Activated T-cell treated with anti-CD3 and anti-CD28 coated beads, Interleukin-2, amount 50 U/mL, for 48 hours (primary cell): ENCODE measurements at regions not wholly inside any gene's neighbourhood (a gene's known extent, or its start where the extent isn't known, plus 50 kb on each side); places are given as distances from the start of the nearest gene placed in this dataset.
"Not testable (repeated sequence)": the region's sequence is repeated elsewhere in the genome, so short reads cannot be mapped to it uniquely, and the experiment has no call there.

Experiments
- DNase-seq, 2 experiments: peaks; one replicate each; pipeline ENCODE4 v3.0.0-alpha.2; 2020

DNA sequence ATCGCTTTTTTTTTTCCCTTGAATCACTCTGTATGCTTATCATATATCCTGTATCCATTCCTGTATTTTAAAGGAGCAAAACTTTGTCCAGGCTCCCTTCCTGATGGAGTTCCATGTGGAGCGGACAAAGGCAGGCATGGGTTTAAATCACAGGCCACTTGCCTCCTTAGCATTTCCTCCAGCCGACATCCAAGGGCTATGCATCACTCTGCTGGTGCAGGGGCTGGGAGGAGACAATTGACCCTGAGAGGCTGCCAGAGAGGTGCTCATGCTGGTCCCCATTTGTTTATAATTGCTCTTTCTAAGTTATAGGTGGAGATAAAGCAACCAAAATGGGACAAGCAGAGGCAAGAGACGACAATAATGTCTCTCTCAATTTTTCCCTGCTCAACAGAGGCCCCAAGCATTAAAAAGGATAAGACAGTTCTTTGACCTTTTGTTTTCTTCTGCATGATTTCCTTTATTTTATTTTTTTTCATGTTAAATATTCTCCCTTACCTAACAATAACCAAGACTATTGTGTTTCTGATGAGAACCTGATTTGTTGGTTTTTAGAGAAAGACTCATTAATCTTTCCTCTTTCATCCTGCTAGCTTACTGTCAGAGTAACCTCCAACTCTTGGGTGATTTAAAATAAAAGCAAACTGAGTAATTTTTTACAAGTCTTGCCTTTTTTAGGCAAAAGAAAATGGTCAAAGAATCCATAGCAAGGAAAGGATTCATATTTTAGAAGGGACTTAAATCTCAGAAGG lies 353.7 kb downstream of the ADGRL2 start:
- no peak for DNase-seq

DNA sequence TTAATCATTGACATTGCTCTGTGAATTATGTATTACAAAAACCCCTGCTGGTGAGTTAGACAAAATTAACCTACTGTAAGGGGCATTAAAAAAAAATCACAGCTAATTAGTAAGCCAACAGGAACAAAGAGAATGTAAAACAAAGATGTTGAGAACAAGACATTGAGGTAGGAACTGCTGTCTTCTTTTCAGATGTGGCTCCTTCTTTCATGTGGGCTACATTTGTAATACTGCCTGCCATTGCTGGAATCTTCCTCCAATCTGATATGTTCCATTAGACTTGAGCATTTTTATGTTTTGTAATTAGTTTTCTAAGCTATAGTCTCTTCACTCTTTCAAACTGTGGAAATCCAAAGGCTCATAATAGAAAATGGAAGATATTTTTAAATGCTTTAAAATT lies 353.0 kb downstream of the ADGRL2 start:
- DNase-seq = no peak

DNA sequence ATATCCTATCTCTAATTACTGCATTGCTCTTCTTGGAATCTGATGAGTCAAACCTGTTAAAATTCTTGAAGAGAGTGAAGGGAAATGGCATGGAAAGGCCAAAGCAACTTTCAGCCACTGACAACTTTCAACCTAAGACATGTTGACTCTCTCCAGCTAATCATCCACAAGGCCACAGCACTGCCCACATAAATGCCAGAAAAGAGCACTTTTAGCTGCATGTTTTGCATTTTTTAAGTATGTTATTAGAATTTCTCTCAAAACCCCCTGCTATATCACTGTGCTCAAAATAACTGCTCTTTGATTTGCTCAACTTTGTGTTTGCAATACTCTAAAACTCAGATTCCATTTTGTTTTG lies 352.5 kb downstream of the ADGRL2 start:
- no peak for DNase-seq

DNA sequence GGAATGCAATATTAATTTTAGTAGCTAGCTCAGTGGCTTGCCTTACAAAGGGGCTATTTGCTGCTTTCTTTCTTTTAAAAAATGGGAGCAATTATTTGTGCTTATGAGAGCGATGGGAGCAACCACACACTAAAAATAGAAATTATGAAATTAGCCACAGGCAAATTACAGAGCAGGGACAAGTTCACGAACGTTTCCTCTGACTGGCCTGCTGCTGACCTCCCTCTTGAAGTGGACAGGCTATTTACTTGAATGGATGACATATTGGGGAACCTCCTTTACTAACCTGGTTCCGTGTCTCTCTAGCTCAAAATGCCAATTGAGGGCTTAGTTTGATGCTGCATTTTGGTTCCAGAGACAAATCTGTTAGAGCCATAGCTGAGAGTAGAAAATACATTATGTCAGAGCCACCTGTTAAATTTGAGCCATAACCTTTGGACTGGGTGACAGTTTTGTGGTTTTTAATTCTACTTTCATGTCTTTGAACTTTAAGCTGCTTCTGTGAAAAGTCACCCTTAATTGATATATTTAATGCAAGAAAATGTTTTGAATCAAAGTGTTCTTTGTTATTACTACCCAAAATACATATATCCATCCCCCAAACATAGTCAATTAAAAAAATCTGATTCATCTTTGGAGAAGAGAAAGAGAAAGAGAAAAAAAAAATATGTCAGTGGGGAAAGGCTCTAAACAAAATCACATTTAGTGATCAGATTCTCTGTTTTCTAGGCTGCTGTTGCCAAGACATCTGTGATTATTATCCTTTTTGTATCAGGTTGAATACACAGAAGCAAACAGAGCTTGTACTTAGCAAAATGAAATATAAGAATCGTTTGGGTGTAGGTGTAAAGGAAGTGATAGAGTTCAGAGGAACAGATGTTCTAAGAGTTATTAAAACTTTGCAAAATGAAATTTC lies 351.9 kb downstream of the ADGRL2 start:
- DNase-seq = no peak

DNA sequence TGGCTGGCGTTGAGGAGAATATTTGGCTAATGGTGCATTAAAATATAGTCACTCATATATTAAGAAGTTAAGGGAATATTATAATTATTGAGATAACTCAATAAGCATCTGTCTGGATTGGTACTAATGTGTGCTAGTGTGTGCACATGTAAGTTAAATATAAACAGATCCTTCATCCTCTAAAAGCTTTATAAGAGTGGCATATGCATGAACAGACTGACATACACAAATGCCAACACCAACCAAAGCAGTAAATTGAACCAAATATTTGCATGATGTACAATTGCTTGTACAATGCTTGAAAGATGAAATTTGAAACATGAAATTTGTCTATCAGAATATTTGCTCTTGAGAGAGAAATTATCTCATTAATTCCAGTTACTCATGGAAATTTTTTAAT lies 344.9 kb downstream of the ADGRL2 start:
- no peak for DNase-seq

DNA sequence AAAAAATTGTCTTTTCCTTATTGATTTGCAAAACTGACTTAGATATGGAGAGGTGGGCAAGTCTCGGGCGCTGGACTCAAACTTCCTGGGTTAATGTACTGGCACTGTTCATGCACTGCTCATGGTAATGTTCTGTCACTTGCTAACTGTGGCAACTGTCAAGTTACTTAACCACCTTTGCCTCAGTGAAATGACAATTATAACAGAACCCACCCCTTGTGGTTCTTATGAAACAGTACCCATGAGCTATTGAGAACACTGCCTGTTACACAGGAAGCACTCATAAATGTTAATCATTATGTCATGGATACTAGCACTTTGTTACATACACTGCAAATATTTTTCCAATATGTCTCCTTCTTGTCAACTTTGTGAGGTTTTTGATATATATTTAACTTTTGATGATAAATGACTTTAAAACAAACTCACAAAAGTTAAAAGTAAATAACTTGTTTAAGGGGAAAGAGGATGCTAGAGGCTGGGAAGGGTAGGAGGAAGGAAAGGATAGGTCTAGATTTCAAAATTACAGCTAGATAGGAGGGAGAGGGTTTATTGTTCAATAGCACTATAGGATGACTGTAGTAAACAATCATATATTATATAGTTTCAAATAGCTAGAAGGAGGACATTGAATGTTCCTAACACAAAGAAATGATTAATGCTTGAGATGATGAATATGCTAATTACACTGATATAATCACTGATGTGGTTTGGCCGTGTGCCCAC lies 342.5 kb downstream of the ADGRL2 start:
- no peak for DNase-seq

DNA sequence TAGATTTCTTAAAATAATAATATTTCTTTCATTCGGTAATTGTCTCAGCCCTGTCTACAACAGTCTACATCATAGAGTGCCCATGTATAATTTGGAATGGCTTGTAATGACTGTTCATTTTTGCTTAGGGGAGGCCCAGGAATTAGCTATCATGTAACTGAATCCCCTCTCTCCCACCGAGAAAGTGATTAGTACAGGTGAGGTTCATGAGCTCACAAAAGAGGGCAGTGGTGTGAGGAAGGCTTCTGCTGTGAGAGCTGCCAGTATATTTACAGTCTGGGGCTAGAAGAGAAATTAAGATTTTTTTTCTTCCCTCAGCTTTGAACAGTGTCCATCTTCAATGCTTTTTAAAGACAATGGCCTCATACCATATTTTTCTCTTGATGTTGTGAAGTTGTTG lies 340.7 kb downstream of the ADGRL2 start:
- no peak for DNase-seq

DNA sequence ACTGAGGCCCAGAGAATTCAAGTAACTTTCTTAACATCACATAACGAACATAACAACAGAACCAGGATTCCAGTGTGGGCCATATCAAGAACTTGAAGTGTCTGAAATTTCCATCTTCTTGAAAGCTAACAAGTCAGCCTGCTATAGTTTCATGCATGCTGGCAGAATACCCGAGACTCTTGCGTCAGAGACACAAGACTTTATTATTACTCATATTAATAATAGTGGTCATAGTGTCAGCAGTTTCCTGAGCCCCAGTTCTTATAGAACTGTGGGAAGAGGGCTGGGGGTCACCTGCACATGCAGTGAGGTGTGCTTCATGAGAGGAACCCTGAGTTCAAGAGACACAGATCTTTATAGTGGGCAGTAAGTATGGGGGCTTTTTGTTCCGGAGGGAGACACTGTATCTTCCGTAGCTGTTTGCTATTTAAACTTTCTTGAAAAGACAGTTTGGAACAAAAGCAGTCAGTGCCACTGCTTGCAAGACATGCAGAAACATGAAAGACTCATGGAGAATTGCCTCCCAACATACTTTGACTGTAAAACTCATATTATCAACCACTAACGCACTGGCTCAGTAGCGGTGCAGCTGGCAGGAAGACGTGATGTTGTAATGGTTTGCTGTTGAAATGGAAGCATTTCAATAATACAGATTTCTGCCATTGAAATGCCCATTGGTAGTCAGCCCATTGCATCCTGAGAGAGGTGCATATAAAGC lies 339.2 kb downstream of the ADGRL2 start:
- no peak for DNase-seq

DNA sequence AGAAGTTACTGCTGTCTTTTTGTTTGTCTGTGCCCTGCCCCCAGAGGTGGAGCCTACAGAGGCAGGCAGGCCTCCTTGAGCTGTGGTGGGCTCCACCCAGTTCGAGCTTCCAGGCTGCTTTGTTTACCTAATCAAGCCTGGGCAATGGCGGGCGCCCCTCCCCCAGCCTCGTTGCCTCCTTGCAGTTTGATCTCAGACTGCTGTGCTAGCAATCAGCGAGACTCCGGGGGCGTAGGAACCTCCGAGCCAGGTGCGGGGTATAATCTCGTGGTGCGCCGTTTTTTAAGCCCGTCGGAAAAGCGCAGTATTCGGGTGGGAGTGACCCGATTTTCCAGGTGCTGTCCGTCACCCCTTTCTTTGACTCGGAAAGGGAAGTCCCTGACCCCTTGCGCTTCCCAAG lies 335.6 kb downstream of the ADGRL2 start:
- DNase-seq = not testable (repeated sequence)

DNA sequence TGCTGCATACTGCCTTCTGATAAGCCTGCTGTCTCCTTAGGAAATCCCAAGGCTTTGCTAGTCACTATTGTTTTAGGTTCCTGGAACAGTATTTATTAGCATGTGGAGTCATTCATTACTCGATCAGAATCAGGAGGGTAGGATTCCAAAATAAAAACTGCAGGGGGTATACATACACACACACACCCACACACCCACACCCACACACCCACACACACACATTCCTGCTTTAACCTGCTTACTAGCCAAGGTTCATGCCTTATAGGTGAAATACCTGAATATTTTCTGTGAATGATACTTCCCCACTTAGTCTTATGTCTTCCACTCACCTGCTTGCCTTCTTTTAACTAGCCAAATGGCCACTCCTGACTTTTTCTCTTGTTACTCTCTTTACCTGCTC lies 325.1 kb downstream of the ADGRL2 start:
- DNase-seq = no peak

DNA sequence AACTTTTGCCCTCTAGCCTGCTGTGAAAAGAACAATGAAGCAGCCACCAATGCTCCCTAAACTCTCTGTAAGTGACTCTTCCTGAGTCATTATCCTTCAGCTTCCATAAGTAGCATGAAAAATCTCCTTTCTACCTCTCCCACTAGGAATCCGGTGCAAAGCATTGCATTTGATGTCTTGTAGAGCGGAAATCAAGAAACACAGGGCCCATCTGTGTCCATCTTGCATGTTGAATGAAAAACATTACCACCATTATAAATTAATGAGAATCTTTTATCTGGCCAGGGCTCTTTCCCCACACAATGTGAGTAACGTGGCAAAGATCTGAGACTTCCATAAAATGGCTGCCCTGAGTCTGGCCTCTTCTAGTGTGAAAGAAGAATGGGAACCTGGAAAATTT lies 324.4 kb downstream of the ADGRL2 start:
- DNase-seq = no peak

DNA sequence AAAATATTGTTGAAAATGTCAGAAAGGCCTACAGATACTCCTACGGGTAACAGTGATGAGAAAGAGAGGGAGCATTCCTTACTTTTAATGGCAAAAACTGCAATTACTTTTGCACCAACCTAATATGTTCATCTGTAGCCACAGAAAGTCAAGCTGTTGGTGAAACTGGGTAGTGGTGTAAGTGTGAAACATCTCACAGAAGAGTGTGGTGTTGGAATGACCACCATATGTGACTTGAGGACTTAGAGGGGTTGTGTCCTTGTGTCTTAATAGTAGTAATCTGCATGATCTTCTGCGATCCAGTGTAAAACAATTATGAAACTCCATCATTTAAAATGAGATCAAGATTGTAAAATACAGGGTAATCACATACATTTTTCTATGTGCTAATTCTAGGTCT lies 320.7 kb downstream of the ADGRL2 start:
- DNase-seq = no peak

DNA sequence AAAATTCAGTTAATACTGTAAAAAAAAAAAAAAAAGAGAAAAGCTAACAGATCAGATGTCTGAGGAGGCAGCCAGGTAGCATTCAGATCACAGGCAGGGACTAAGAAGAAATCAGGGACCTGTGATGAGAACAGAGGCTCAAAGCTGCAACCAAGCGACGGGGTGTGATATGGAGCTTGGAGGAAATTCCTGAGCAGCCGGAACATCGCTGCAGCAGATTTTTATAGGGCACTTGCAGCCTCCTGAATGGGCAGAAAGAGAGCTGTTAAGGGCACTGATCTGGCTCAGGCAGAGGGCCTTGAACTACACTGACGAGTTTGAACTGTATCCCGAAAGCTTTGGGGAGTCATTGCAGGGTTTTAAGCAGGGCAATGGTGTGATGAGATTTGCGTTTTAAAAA lies 315.4 kb downstream of the ADGRL2 start:
- no peak for DNase-seq

DNA sequence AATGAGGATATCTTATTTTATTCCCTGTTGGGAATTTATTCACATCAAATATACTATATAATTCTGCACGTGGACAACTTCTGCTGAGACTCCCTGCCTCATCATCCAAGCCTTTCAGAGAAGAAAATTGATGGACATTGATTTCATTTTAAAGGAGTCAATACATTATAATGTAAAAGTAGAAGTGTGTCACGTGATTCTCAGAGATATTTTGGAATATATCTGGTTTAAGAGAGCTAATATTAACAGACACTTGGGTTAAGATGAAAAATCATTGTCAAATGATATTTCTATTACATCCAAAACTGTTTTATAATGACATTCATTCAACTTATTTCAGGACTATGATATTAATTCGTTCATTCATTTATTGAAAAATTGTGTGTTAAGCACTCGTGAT lies 314.2 kb downstream of the ADGRL2 start:
- no peak for DNase-seq

DNA sequence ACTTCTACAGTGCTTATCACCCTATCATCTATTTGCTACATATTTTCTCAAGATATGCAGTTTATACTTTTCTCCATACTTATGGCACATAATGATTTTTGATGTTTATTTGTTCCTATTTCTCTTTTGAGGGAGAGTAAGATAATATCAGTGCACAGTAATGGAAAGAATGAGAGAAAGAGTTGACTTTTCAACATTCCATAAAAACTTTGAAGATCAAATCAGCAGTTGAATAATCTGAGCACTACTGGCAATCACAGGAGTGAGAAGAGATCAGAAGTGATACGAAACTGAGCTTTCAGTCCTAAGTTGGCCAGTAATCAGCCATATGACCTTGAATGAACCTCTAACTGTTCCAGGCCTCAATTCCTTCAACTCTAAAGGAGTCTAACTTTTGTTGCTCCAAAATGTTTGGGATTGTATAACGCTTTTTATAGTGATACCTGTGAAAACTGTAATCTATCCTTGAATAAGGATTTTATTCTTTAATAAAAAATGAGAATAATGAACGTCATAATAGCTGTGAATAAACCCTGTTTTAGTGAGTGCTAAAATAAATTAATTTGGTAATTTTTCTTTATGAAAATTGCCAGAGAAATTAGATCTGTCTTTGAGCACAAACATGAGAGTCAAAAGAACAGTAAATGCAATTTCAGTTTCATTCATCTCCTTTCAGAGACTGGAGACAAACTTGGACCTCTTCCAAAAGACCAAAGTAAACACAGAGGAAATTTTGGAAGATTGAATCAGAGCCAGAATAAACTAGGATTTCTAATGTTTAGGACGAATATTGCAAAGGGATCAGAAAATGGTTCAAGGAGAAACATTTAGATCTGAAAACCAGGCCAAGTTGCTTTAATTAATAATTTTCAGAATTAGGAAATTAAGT lies 309.9 kb downstream of the ADGRL2 start:
- no peak for DNase-seq

DNA sequence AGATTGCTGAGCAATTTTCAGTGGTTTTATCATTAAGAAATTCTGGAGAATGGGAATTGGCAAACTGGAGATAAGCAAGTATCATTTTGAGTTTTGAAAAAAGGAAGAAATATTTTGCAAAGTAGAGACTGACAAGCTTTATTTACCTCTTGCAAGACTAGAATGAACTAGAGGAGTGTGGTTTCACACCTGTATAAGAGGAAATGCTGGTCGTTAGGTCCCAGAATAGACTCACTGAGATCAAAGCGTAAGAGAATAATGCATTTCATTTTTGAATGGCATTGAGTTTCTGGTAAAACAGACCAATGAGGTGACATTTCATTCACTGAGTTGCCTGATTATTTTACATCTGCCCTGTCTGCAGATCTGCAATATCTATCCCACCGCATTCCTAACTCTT lies 308.1 kb downstream of the ADGRL2 start:
- DNase-seq = no peak

DNA sequence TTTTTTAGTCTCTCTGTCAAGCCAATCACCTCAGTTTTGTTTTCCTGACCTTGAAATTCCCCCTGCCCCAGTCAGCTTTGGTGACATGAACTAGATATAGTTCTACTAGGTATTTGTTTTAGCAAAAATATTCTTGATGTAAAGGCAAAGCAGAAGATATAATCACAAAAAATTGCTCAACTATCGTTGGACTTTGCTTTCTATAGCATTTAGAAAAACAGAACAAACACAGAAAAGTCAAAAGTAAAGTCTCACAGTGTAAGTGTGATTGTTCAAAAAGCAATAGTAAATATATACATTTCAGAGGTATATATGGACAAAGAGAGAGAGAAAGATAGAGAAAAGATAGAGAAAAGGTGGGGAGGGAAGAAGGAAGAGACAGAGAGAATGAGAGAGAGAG lies 305.9 kb downstream of the ADGRL2 start:
- no peak for DNase-seq

DNA sequence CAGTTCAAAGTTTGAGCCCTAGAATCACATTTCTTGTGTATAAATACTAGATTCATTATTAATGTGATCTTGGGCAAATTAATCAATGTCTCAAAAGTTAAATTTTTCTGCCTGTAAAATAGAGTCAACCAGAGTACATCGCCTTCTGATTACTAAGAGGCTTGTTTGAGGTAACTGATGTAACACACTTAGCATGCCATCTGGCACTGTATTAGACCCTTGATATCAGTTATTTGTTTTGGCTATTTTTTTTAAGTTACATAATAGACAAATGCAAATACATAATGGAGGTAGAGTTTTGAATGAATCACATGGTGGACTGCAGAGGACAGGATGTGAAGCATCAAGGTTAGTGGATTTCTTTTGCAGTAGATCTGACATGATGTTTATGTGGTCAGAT lies 298.4 kb downstream of the ADGRL2 start:
- DNase-seq = no peak

DNA sequence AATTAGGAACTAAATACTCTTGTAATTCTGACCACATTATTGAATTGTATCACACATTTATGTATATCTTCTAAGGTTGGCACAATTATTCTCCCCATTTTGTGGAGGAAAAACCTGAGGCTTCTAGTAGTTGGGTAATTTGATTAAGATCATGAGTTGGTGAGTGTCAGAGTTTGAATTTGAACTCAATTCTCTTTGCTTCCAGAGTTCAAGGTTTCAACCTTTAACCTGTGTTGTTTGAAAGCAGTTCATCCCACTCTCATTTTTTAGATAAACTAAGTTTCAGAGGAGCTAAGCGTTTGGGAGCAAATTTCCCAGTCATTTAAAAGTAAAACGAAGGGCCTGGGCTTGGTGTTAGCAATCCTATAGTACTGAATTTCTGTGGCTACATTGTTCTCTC lies 293.4 kb downstream of the ADGRL2 start:
- no peak for DNase-seq

DNA sequence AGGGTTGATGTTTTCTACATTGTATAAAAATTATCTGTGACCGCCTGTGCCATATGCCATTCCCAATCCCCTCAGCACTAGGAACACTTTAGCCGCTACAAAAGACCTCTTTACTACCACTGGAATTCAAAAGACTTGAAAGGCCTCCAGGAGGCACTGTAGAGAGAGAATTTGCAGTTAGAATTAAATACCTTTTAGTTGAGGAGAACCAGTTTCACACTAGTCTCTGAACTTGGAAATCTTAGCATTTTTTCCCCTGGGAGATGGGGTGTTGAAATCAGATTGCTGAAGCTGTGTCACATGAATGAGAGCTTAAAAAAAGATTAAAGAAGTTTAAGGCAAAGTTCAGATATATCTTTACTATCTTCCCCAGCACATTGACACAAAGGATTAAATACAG lies 291.0 kb downstream of the ADGRL2 start:
- no peak for DNase-seq

DNA sequence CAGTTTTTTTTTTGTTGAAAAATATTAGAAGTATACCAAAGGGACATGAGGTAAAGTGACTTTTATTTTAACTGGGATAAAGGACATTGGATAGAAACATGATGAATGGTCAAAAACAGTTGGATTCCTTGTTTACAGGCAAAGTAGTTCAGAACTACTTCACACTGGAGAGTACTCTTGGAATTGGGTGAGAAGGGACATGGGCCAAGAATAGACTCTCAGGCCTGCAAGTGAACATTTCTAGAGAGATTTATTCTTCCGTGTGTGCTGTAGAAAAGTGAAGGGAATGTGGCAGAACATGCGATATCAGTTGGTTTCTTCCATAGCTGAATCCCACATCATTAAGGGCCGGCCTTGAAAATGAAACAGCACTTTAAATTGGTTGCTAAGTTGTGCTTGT lies 290.5 kb downstream of the ADGRL2 start:
- DNase-seq = no peak

DNA sequence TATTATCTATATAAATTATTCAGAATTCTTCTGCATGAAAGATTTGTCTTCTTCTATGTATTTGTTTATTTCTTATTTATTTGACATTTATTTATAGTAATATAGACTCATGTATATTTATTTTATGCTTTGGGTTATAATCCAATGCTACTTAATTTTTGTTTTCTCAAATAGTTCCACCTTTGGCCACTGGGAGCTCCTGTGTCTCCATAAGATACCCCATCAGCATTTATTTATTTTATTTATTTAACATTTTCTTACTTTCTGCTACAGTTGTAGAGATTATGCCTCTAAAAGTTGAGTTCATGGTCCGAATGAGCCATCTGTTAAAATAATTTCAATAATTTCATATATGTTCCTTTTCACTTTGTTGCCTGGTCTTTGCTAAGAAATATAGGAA lies 289.4 kb downstream of the ADGRL2 start:
- no peak for DNase-seq
